ENCODE measurements at regions not wholly inside any gene's neighbourhood (a gene's known extent, or its start where the extent isn't known, plus 50 kb on each side); places are given as distances from the start of the nearest gene placed in this dataset.
"Not testable (repeated sequence)": the region's sequence is repeated elsewhere in the genome, so short reads cannot be mapped to it uniquely, and the experiment has no call there.

DNA sequence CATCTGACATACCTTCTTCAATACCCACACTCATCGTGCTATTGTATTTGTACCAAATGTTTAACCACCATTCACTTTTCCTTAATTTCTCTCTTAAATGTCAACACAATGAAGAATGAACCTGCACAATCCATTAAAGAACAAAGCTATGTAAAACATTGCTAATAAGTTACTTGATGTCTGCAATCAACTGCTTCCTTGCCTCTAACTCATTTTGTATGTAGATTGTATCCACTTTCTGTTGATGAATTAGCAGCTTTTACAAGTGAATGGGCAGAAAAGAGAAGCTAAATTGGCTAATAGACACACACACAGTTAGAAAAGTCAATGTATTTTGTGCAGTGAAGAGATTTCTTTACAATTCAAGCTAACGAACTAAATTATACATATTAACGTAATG is 212.5 kb upstream of the NDST3 start:
- DNase-seq, result no peak

GRCh38 chr4:117823388-117823787 is 210.9 kb upstream of the NDST3 start:
- DNase-seq, result no peak

- DNase-seq, result no peak
Observed at GRCh38 chr4:117825600-117825999, 208.7 kb upstream of the NDST3 start.

GRCh38 chr4:117831060-117831683 is 203.1 kb upstream of the NDST3 start:
- no peak for DNase-seq

- DNase-seq, result no peak
Observed at GRCh38 chr4:117835566-117835965, 198.7 kb upstream of the NDST3 start.

- no peak for DNase-seq
Observed at GRCh38 chr4:117844594-117844993, 189.7 kb upstream of the NDST3 start.

- no peak for DNase-seq
Observed at GRCh38 chr4:117845270-117845669, 189.0 kb upstream of the NDST3 start.

- peak; percentile 1 for DNase-seq
Observed at GRCh38 chr4:117847849-117848248, 186.4 kb upstream of the NDST3 start.

GRCh38 chr4:117868201-117868600 is 166.1 kb upstream of the NDST3 start:
- no peak for DNase-seq

DNA sequence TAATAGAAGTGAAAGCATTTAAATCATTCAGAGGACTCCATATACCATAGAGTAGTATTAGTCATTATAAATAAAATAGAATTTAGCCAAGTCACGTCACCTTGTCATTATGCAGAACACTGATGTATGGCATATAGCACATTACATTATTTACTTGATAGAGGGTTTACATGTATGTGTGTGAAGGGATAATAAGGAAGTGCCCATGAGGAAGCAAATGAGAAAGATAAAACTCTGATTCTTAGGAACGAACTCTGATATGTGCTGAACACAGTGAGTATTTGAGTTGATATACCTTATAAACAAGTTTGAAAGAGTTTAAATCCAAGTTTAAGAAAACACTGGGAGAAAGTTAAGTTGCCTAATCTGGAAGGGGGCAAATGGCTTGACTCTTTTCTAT is 160.5 kb upstream of the NDST3 start:
- no peak for DNase-seq

GRCh38 chr4:117874216-117874615 is 160.1 kb upstream of the NDST3 start:
- DNase-seq, result no peak

DNA sequence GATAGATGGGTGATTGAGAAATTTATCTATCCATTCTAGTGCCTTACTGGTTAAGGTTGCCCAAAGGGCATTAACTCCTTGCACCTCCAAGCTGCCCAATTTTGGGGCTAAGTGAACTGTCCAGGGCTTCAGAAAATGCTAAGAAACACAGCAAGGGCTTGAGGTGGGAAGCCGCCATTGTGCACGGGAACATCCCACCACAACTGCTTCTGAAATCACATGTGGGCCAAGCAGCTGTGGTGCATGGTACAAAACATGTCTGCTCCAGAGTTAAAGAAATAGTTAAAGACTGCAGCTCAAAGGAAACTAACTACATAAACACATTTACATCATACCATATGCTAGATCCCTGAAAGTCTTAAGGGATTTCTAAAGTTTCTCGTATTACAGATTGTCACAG is 144.3 kb upstream of the NDST3 start:
- DNase-seq, result no peak

- peak; percentile 40 for DNase-seq
Observed at GRCh38 chr4:117893207-117893606, 141.1 kb upstream of the NDST3 start.

- DNase-seq, result peak; percentile 50
Observed at GRCh38 chr4:117898496-117898895, 135.8 kb upstream of the NDST3 start.

GRCh38 chr4:117900832-117901231 is 133.5 kb upstream of the NDST3 start:
- peak; percentile 39 for DNase-seq

DNA sequence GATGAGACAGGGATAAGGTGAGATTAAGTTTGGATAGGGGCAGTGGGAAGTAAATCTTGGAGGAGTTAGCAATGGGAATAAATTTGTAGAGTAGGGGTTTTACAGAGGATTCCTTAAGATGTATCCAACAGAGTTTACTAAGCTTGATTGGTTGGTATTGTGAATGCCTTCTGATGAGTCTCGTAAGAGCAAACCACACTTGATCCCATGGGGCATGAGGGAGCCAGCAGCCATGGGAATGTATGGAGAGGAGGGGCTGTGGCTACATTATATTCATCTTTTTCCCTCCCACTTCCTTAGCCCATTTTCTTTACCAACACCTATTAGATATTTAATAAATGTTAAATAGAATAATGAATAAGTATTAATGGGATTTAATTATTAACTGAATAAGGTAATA is 126.6 kb upstream of the NDST3 start:
- DNase-seq, result no peak

DNA sequence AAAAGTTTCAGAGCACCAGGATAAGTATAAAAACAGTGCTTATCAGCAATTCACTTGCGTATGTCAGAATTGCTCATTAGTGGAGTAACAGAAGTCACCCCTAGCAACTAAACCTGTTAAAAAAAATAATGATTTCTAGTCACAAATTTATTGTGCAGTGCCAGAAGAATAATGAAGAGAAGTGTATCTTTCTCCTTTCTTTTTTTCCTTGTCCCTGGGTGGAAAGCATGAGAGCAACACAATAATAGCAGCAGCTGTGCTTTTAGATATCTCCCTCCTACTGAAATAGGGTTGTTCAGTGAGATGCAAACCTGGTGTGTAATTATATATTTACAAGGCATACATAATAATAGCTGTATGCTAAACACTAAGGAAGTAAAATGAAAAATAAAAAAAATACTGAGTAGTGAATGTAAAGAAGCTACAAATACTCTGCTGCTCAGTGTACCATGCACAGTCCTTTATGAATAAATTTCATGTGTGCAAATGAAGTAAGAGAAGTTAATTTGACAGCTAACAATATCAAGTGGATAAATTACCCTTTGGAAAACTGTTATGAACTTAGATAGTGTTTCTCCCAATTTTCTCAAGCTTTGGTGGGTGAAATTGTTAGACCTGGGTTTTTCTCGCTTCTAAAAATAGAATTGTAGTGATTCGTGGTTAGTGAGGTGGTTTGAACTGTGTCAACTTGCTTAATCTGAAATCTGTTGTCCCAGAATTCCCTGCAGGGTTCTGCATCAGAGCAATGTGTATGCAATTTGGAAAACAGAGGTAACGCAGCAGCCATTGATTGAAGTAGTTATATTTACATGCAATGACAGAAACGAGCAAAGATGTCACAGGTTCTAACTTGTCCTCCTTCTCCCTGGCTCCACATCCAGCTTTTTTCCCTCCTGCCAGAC is 125.7 kb upstream of the NDST3 start:
- DNase-seq, result no peak

- DNase-seq, result no peak
Observed at GRCh38 chr4:117916728-117917127, 117.6 kb upstream of the NDST3 start.

GRCh38 chr4:117922311-117922710 is 112.0 kb upstream of the NDST3 start:
- DNase-seq, result not testable (repeated sequence)

DNA sequence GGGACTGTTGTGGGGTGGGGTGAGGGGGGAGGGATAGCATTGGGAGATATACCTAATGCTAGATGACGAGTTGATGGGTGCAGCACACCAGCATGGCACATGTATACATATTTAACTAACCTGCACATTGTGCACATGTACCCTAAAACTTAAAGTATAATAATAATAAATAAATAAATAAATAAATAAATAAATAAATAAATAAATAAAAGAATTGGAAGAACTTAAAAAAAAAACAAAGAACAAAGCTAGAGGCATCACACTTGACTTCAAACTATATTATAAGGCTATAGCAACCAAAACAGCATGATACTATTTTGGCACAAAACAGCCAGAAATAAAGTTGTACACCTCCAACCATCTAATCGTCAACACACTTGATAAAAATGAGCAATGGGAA is 106.5 kb upstream of the NDST3 start:
- not testable (repeated sequence) for DNase-seq

DNA sequence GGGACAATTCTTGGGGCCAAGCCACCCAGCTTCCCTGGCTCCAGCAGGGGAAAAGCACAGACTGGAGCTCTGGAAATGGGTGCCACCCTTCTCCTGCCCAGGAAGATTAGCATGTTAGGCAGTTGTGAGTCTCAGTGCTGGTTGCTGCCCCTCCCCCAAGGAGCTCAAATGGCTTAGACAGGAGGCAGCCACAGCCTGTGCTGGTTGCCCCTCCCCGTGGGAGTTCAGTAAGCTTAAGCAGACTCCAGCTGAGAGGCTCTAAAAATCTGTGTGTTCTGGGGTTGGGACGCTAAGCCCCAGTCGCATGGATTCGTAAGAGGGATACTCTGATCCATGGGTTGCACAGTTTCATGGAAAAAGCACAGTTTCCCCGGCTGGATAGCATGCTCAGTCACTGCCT is 92.7 kb upstream of the NDST3 start:
- DNase-seq, result no peak

DNA sequence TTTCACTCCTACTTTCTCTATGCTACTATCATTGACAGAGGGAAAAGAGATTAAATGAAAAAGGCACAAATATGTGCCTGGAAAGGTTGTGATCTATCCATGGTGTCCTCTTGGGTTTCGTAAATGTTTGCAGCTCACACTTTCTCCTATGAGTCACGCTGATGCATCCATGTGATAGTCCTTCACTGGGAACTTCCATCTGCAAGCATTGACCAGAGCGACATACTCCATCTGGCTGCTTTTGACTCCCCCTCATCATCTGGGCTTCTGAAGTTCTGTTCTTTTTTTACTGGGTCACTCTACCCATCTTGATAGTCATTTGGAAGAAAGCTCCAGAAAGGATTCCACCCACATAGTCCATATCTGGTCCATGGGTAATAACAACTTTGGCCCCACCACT is 84.7 kb upstream of the NDST3 start:
- no peak for DNase-seq

DNA sequence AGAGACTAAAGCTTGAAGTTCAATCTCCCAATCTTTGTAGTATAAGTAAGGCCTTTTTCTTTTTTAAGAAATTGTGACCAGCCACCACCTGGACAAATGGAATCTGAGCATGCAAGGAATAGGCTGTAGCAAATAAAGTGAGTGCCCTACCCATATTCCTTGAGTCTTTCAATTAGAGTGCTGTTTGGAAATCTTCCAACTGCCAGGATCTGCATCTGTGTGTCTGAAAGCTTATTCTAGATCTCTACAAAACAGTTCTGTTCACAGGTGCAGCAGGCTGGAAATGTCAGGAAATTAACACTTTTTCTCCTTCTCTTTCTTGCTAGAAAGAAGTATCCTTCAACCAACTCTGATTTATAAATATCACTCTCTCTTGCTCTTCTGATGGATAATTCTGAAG is 76.7 kb upstream of the NDST3 start:
- DNase-seq, result no peak

DNA sequence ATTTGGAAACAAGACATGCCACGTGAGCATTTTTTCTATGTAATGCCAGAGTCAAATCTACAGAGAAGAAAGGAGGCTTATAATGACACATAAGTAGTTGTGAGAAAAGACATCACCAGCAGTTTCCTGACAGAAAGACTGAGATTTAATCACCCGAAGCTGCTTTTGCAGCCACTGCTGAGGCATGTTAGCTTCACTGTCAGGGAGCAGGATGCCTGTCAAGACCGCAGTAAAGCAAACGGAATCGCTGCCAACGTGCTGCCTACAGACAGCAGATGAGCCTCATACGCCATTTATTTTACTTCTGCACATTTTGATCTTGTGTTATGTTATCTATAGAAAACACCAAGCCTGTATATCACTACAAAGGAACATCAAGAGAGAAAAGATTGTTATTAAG is 68.7 kb upstream of the NDST3 start:
- DNase-seq, result no peak

- DNase-seq, result no peak
Observed at GRCh38 chr4:117968606-117969005, 65.7 kb upstream of the NDST3 start.

Measured in NCI-H226 (cell line).